ENCODE measurements at regions not wholly inside any gene's neighbourhood (a gene's known extent, or its start where the extent isn't known, plus 50 kb on each side); places are given as distances from the start of the nearest gene placed in this dataset.

DNA sequence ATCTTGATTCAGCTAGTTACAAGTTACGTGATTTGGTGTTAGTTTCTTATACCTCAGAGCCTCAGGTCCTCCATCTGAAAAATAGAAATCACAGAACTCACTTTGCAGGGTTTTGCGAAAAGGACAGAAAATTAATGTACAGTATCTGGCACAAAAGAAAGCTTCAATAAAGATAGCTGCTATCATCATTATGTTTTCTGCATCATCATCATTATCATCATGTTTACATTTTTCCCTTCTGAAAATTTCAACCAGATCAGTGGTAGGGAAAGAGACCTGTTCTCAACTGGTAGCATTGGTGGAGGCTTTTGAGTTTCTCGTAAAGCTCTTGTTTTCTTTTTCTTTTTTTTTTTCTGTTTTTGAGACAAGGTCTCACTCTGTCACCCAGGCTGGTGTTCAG is 174.7 kb upstream of the PBX1 start:
- intact Hi-C loops (cut with DNase I; ENCODE audit: low total_unique reads): no loop called here
- Histone ChIP-seq H3K4me1 (no peaks in the 10 kb centered on the region), H3K4me3 (no peak overlapping the region), H3K36me3 (no peaks in the 10 kb centered on the region), H3K27ac (no peak overlapping the region), H3K27me3 (no peaks in the 10 kb centered on the region), H3K9me3 (no peaks in the 10 kb centered on the region)
- TF ChIP-seq, protein P1, sequence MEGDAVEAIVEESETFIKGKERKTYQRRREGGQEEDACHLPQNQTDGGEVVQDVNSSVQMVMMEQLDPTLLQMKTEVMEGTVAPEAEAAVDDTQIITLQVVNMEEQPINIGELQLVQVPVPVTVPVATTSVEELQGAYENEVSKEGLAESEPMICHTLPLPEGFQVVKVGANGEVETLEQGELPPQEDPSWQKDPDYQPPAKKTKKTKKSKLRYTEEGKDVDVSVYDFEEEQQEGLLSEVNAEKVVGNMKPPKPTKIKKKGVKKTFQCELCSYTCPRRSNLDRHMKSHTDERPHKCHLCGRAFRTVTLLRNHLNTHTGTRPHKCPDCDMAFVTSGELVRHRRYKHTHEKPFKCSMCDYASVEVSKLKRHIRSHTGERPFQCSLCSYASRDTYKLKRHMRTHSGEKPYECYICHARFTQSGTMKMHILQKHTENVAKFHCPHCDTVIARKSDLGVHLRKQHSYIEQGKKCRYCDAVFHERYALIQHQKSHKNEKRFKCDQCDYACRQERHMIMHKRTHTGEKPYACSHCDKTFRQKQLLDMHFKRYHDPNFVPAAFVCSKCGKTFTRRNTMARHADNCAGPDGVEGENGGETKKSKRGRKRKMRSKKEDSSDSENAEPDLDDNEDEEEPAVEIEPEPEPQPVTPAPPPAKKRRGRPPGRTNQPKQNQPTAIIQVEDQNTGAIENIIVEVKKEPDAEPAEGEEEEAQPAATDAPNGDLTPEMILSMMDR (IDR thresholded peaks at IDR 0.05): no peak
- TF ChIP-seq POLR2A (IDR thresholded peaks at IDR 0.05): no peak
- DNase-seq: no peak

DNA sequence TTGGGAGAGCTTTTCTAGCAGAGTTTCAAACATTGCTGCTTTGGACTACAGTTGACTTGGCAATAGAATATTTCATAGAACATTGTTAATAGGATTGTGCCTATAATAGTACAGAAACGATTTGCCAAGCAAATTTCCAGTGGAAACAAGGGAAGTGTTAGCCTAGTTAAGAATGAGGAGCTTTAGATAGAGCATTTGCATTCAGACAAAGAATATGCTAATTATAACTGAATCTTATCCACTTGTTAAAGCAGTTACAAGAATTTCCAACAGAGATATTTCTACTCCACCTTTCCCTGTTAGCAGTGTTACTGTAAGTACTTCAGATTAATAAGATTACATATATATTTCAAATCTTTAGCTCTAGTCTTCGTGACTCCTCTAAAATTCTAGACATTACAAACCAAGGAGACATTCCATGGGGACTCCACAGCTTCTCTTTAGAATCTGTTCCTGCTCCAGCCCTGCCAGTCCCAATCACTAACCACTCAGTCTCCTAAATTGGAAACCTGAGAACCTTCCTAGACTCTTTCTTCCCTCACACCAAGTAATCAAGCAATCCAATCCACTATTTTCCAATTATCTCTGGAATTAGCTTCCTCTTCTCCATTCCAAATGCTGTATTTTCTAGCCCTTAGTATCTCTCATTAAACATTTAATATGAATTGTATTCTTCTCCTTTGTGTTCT is 141.8 kb upstream of the PBX1 start:
- no peaks in the 10 kb centered on the region for H3K36me3 ChIP-seq
- H3K27ac ChIP-seq: no peak overlapping the region
- intact Hi-C loops (cut with DNase I; ENCODE audit: low total_unique reads): no loop called here
- no peak overlapping the region for H3K4me3 ChIP-seq
- no peak for DNase-seq
- no peaks in the 10 kb centered on the region for H3K4me1 ChIP-seq
- no peaks in the 10 kb centered on the region for H3K27me3 ChIP-seq
- no peaks in the 10 kb centered on the region for H3K9me3 ChIP-seq
- TF ChIP-seq, protein P1 (IDR thresholded peaks at IDR 0.05): no peak
- TF ChIP-seq POLR2A (IDR thresholded peaks at IDR 0.05): no peak

DNA sequence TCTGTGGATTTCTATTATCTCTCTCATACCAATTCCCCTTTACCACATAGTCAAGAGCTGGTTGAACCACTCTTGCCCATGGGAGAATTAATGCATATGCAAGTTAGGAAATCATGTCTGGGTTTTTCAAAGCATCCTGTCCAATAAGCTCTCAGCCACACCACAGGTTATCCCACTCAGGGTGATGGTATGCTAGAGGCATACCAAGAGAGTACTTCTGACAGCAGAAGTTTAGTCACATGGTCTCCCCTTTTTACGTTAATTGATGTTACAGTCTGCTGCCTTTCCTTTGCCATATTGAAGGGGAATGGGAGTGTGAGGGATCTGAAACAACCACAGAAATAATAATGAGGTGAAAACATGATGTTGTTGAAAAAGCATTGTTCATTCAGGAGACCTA is 135.8 kb upstream of the PBX1 start:
- Histone ChIP-seq H3K4me1 (no peaks in the 10 kb centered on the region), H3K4me3 (no peak overlapping the region), H3K36me3 (no peaks in the 10 kb centered on the region), H3K27me3 (no peaks in the 10 kb centered on the region), H3K9me3 (no peaks in the 10 kb centered on the region), H3K27ac (no peak overlapping the region)
- DNase-seq: no peak
- no peak for TF ChIP-seq POLR2A (IDR thresholded peaks at IDR 0.05)
- intact Hi-C loops (cut with DNase I; ENCODE audit: low total_unique reads): no loop called here

DNA sequence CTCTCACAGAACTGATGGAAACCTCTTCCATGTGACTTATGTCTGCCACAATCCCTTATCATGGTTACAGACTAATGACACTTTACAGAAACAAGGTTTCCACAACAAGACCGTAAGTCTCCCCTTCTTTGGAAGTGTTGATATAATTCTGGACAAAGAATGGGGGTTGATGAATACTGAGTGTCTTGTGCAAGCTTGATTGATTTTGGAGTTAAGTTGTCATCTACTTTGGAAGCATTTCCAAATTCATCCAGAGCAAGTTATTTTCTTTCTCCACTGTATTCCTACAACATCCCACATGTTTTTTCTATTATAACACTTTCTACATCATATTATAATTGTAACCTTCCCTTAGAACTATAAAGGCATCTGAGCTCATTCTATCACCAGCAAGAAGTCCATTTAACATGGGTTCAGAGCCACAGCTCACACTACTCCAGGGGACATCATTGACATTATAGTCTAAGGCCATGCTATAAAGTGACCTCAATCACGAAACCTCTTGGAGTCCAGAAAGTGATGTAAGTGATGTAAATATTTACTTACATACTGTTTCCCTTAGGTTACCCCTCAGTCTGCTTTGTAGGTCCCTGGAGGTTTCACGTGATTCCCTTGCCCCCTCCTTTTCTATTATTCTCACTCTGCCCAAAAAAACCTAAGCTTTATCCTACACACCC is 125.7 kb upstream of the PBX1 start:
- H3K4me1 ChIP-seq: no peaks in the 10 kb centered on the region
- no peaks in the 10 kb centered on the region for H3K27me3 ChIP-seq
- TF ChIP-seq, protein P1 (IDR thresholded peaks at IDR 0.05): no peak
- TF ChIP-seq POLR2A (IDR thresholded peaks at IDR 0.05): no peak
- no peaks in the 10 kb centered on the region for H3K9me3 ChIP-seq
- no peak for DNase-seq
- H3K4me3 ChIP-seq: no peak overlapping the region
- intact Hi-C loops (cut with DNase I; ENCODE audit: low total_unique reads): no loop called here
- H3K27ac ChIP-seq: no peak overlapping the region
- no peaks in the 10 kb centered on the region for H3K36me3 ChIP-seq

DNA sequence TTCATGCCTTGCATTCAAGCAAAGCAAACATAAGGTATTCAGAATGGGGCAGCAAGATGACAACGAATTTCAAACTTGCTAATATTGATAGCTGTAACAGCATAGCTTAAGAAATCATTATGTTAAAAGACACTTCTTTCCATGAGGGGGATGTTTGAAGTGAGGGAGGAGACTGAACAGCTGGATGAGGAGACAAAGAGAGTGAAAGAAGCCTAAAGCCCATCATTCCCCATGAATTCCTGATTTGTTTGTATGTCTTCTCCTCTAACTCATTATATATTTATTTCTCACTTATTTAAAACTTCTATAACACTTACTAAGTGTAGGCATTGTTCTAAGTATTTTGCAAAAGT is 125.2 kb upstream of the PBX1 start:
- TF ChIP-seq POLR2A (IDR thresholded peaks at IDR 0.05): no peak
- TF ChIP-seq, protein P1 (IDR thresholded peaks at IDR 0.05): no peak
- Histone ChIP-seq H3K27me3 (no peaks in the 10 kb centered on the region), H3K4me3 (no peak overlapping the region), H3K9me3 (no peaks in the 10 kb centered on the region), H3K4me1 (no peaks in the 10 kb centered on the region), H3K36me3 (no peaks in the 10 kb centered on the region), H3K27ac (no peak overlapping the region)
- intact Hi-C loops (cut with DNase I; ENCODE audit: low total_unique reads): no loop called here
- DNase-seq: no peak
